WTC11 (cell line): ENCODE measurements at regions not wholly inside any gene's neighbourhood (a gene's known extent, or its start where the extent isn't known, plus 50 kb on each side); places are given as distances from the start of the nearest gene placed in this dataset.

Experiments used
- ATAC-seq: fragments of 200-7000 bp; cut with Tn5 transposase; 2 replicates; pipeline ENCODE4 v1.10.0; 2021; ENCODE audit warnings: mild to moderate bottlenecking, moderate library complexity
- CTCF ChIA-PET: fragments of 300-600 bp; sonication (Branson Sonifier 250); formaldehyde crosslinking; loops from one replicate; lab custom pipeline; 2021; ENCODE audit warnings: antibody characterized with exemption; lab: Charles Lee
- POLR2A ChIA-PET: fragments of 350-600 bp; sonication (Branson Sonifier 250); formaldehyde crosslinking; loops from one replicate; lab custom pipeline; 2021; ENCODE audit warnings: antibody characterized with exemption; lab: Charles Lee
- DNase-seq: peaks from one replicate; pipeline ENCODE4 v3.0.0; 2021; ENCODE audit warnings: low spot score
- H3K27ac Mint-ChIP-seq: 2 replicates; pipeline ENCODE4 v1.8.0; 2021; ENCODE audit warnings: mixed read lengths
- H3K27me3 Mint-ChIP-seq: 2 replicates; pipeline ENCODE4 v1.8.0; 2021; ENCODE audit warnings: low read depth, mild to moderate bottlenecking, moderate library complexity, mixed read lengths
- H3K36me3 Mint-ChIP-seq: 2 replicates; pipeline ENCODE4 v1.8.0; 2021; ENCODE audit warnings: mixed read lengths
- H3K4me1 Mint-ChIP-seq: 2 replicates; pipeline ENCODE4 v1.8.0; 2022; ENCODE audit warnings: mixed read lengths
- H3K4me3 Mint-ChIP-seq: 2 replicates; pipeline ENCODE4 v1.8.0; 2021; ENCODE audit warnings: mild to moderate bottlenecking, moderate library complexity, mixed read lengths
- H3K9me3 Mint-ChIP-seq: 2 replicates; pipeline ENCODE4 v1.8.0; 2021; ENCODE audit warnings: mixed read lengths
- EMX1 ChIP-seq: fragments of 250-450 bp; sonication (Bioruptor Pico); IDR thresholded peaks from 2 replicates; pipeline ENCODE4 v1.8.0; 2021; ENCODE audit warnings: mild to moderate bottlenecking
- KAT7 ChIP-seq: sonication (generic); formaldehyde crosslinking; IDR thresholded peaks from 2 replicates; pipeline ENCODE4 v1.8.1; 2023; ENCODE audit warnings: missing genetic modification reagents, mild to moderate bottlenecking, borderline replicate concordance
- MYBL2 ChIP-seq: sonication (generic); formaldehyde crosslinking; IDR thresholded peaks from 2 replicates; pipeline ENCODE4 v1.8.1; 2023; ENCODE audit warnings: mild to moderate bottlenecking, moderate library complexity, missing genetic modification reagents
- NFYB ChIP-seq: sonication (generic); formaldehyde crosslinking; conservative IDR thresholded peaks from 2 replicates; pipeline ENCODE4 v1.8.0; 2022; ENCODE audit warnings: low read depth, missing genetic modification reagents
- NR2C2 ChIP-seq: sonication (generic); formaldehyde crosslinking; IDR thresholded peaks from 2 replicates; pipeline ENCODE4 v1.8.0; 2022; ENCODE audit warnings: mild to moderate bottlenecking, missing genetic modification reagents
- SOX15 ChIP-seq: fragments of 250-450 bp; sonication (Bioruptor Pico); IDR thresholded peaks from 2 replicates; pipeline ENCODE4 v1.9.0; 2021; ENCODE audit warnings: mild to moderate bottlenecking
- ZBTB21 ChIP-seq: sonication (generic); formaldehyde crosslinking; IDR thresholded peaks from 2 replicates; pipeline ENCODE4 v1.8.1; 2023; ENCODE audit warnings: mild to moderate bottlenecking, missing genetic modification reagents, borderline replicate concordance
- ZNF423 ChIP-seq: fragments of 250-450 bp; sonication (Bioruptor Pico); IDR thresholded peaks from 2 replicates; pipeline ENCODE4 v2.1.2; 2022; ENCODE audit warnings: mild to moderate bottlenecking, moderate library complexity
- ZNF671 ChIP-seq: fragments of 250-450 bp; sonication (Bioruptor Pico); IDR thresholded peaks from 2 replicates; pipeline ENCODE4 v1.8.0; 2021; ENCODE audit warnings: mild to moderate bottlenecking
- TF ChIP-seq, protein P1 (sequence below): sonication (generic); formaldehyde crosslinking; IDR thresholded peaks from 2 replicates; pipeline ENCODE4 v1.8.0; 2023; ENCODE audit warnings: mild to moderate bottlenecking, missing genetic modification reagents
- TF ChIP-seq, protein P2 (sequence below): fragments of 250-450 bp; sonication (Bioruptor Pico); IDR thresholded peaks from 2 replicates; pipeline ENCODE4 v2.1.2; 2022; ENCODE audit warnings: mild to moderate bottlenecking, moderate library complexity
- TF ChIP-seq, protein P3 (sequence below): sonication (generic); formaldehyde crosslinking; IDR thresholded peaks from 2 replicates; pipeline ENCODE4 v1.8.1; 2022; ENCODE audit warnings: mild to moderate bottlenecking, moderate library complexity, missing genetic modification reagents
- TF ChIP-seq, protein P4 (sequence below): sonication (generic); formaldehyde crosslinking; IDR thresholded peaks from 2 replicates; pipeline ENCODE4 v1.8.0; 2022; ENCODE audit warnings: mild to moderate bottlenecking, missing genetic modification reagents
- TF ChIP-seq, protein P5 (sequence below): fragments of 200-600 bp; IDR thresholded peaks from 2 replicates; pipeline ENCODE4 v1.8.0; 2022; ENCODE audit warnings: antibody characterized with exemption
- TF ChIP-seq, protein P6 (sequence below): sonication (generic); formaldehyde crosslinking; IDR thresholded peaks from 2 replicates; pipeline ENCODE4 v1.8.1; 2023; ENCODE audit warnings: mild to moderate bottlenecking, missing genetic modification reagents, moderate library complexity
- TF ChIP-seq, protein P7 (sequence below): sonication (generic); formaldehyde crosslinking; IDR thresholded peaks from 2 replicates; pipeline ENCODE4 v1.8.0; 2023; ENCODE audit warnings: missing genetic modification reagents, mild to moderate bottlenecking, borderline replicate concordance
- TF ChIP-seq, protein P8 (sequence below): sonication (generic); formaldehyde crosslinking; conservative IDR thresholded peaks from 2 replicates; pipeline ENCODE4 v1.8.1; 2023; ENCODE audit warnings: mild to moderate bottlenecking, low read depth, missing genetic modification reagents, moderate library complexity
- TF ChIP-seq, protein P9 (sequence below): sonication (generic); formaldehyde crosslinking; IDR thresholded peaks from 2 replicates; pipeline ENCODE4 v1.8.1; 2022; ENCODE audit warnings: missing genetic modification reagents, borderline replicate concordance

DNA sequence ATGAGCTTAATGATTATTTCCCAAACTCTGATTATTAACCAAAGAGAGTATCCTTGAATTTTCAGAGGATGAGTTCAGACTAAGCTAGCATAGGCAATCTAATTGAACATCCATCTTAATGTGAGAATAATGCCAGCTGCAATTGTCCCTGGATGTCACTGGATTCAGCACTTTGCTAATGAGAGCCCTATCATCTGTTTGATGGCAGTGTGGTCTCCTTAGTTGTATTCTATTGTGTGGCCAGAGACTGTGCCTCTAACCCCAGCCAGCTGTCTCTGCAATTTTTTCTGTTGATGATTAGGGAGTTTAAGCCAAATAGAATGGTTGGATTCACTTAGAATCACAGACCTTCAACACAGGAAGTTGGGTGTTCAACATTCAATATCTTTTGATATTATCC lies 1249.5 kb downstream of the FAM181B start (continued):
- TF ChIP-seq, protein P1, sequence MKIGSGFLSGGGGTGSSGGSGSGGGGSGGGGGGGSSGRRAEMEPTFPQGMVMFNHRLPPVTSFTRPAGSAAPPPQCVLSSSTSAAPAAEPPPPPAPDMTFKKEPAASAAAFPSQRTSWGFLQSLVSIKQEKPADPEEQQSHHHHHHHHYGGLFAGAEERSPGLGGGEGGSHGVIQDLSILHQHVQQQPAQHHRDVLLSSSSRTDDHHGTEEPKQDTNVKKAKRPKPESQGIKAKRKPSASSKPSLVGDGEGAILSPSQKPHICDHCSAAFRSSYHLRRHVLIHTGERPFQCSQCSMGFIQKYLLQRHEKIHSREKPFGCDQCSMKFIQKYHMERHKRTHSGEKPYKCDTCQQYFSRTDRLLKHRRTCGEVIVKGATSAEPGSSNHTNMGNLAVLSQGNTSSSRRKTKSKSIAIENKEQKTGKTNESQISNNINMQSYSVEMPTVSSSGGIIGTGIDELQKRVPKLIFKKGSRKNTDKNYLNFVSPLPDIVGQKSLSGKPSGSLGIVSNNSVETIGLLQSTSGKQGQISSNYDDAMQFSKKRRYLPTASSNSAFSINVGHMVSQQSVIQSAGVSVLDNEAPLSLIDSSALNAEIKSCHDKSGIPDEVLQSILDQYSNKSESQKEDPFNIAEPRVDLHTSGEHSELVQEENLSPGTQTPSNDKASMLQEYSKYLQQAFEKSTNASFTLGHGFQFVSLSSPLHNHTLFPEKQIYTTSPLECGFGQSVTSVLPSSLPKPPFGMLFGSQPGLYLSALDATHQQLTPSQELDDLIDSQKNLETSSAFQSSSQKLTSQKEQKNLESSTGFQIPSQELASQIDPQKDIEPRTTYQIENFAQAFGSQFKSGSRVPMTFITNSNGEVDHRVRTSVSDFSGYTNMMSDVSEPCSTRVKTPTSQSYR (CRISPR knock-in tag) = no peak
- no peak for TF ChIP-seq SOX15 (CRISPR knock-in tag)
- TF ChIP-seq, protein P2, sequence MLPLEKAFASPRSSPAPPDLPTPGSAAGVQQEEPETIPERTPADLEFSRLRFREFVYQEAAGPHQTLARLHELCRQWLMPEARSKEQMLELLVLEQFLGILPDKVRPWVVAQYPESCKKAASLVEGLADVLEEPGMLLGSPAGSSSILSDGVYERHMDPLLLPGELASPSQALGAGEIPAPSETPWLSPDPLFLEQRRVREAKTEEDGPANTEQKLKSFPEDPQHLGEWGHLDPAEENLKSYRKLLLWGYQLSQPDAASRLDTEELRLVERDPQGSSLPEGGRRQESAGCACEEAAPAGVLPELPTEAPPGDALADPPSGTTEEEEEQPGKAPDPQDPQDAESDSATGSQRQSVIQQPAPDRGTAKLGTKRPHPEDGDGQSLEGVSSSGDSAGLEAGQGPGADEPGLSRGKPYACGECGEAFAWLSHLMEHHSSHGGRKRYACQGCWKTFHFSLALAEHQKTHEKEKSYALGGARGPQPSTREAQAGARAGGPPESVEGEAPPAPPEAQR (CRISPR knock-in tag) = no peak
- TF ChIP-seq NFYB (CRISPR knock-in tag) = no peak
- no peak for TF ChIP-seq ZNF423
- no peak for TF ChIP-seq ZNF671 (CRISPR knock-in tag)
- TF ChIP-seq, protein P3, sequence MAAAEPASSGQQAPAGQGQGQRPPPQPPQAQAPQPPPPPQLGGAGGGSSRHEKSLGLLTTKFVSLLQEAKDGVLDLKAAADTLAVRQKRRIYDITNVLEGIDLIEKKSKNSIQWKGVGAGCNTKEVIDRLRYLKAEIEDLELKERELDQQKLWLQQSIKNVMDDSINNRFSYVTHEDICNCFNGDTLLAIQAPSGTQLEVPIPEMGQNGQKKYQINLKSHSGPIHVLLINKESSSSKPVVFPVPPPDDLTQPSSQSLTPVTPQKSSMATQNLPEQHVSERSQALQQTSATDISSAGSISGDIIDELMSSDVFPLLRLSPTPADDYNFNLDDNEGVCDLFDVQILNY (CRISPR knock-in tag) = no peak
- TF ChIP-seq, protein P4, sequence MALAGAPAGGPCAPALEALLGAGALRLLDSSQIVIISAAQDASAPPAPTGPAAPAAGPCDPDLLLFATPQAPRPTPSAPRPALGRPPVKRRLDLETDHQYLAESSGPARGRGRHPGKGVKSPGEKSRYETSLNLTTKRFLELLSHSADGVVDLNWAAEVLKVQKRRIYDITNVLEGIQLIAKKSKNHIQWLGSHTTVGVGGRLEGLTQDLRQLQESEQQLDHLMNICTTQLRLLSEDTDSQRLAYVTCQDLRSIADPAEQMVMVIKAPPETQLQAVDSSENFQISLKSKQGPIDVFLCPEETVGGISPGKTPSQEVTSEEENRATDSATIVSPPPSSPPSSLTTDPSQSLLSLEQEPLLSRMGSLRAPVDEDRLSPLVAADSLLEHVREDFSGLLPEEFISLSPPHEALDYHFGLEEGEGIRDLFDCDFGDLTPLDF (CRISPR knock-in tag) = no peak
- TF ChIP-seq ZBTB21 (CRISPR knock-in tag) = no peak
- TF ChIP-seq KAT7 (CRISPR knock-in tag) = no peak
- TF ChIP-seq, protein P5, sequence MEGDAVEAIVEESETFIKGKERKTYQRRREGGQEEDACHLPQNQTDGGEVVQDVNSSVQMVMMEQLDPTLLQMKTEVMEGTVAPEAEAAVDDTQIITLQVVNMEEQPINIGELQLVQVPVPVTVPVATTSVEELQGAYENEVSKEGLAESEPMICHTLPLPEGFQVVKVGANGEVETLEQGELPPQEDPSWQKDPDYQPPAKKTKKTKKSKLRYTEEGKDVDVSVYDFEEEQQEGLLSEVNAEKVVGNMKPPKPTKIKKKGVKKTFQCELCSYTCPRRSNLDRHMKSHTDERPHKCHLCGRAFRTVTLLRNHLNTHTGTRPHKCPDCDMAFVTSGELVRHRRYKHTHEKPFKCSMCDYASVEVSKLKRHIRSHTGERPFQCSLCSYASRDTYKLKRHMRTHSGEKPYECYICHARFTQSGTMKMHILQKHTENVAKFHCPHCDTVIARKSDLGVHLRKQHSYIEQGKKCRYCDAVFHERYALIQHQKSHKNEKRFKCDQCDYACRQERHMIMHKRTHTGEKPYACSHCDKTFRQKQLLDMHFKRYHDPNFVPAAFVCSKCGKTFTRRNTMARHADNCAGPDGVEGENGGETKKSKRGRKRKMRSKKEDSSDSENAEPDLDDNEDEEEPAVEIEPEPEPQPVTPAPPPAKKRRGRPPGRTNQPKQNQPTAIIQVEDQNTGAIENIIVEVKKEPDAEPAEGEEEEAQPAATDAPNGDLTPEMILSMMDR = no peak
- TF ChIP-seq, all 79 proteins: peak for 0

DNA sequence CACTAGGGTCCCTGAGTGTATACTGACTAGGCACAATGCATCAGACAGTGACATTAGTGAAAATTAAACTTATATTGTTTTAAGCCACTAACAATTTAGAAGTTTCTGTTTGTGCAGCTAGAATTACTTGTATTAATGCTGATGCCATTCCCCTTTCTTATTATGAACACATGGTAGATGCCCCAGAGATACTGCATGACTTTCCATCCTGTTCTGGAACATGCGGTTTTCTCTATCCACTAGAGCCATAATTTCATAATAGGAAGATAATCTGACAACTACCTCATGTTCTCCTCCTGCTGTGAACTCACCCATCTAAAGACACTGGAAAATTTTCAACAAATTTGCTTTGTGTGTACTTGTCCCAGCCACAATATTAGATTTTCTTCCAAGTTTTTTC lies 1256.4 kb downstream of the FAM181B start:
- no peak for DNase-seq
- H3K4me3 Mint-ChIP-seq = no peak overlapping the region
- peaks cover 2% of the 10 kb centered on the region; the same call in 1 of the 2 replicates for H3K4me1 Mint-ChIP-seq
- CTCF ChIA-PET = no interaction called here
- H3K36me3 Mint-ChIP-seq = no peaks in the 10 kb centered on the region
- no peaks in the 10 kb centered on the region for H3K27me3 Mint-ChIP-seq
- H3K27ac Mint-ChIP-seq = no peak overlapping the region
- POLR2A ChIA-PET = no interaction called here
- ATAC-seq = no peak
- H3K9me3 Mint-ChIP-seq = no peaks in the 10 kb centered on the region
- TF ChIP-seq MYBL2 = no peak
- TF ChIP-seq NR2C2 (CRISPR knock-in tag) = no peak
- TF ChIP-seq, protein P6, sequence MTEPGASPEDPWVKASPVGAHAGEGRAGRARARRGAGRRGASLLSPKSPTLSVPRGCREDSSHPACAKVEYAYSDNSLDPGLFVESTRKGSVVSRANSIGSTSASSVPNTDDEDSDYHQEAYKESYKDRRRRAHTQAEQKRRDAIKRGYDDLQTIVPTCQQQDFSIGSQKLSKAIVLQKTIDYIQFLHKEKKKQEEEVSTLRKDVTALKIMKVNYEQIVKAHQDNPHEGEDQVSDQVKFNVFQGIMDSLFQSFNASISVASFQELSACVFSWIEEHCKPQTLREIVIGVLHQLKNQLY (CRISPR knock-in tag) = no peak
- TF ChIP-seq, protein P7, sequence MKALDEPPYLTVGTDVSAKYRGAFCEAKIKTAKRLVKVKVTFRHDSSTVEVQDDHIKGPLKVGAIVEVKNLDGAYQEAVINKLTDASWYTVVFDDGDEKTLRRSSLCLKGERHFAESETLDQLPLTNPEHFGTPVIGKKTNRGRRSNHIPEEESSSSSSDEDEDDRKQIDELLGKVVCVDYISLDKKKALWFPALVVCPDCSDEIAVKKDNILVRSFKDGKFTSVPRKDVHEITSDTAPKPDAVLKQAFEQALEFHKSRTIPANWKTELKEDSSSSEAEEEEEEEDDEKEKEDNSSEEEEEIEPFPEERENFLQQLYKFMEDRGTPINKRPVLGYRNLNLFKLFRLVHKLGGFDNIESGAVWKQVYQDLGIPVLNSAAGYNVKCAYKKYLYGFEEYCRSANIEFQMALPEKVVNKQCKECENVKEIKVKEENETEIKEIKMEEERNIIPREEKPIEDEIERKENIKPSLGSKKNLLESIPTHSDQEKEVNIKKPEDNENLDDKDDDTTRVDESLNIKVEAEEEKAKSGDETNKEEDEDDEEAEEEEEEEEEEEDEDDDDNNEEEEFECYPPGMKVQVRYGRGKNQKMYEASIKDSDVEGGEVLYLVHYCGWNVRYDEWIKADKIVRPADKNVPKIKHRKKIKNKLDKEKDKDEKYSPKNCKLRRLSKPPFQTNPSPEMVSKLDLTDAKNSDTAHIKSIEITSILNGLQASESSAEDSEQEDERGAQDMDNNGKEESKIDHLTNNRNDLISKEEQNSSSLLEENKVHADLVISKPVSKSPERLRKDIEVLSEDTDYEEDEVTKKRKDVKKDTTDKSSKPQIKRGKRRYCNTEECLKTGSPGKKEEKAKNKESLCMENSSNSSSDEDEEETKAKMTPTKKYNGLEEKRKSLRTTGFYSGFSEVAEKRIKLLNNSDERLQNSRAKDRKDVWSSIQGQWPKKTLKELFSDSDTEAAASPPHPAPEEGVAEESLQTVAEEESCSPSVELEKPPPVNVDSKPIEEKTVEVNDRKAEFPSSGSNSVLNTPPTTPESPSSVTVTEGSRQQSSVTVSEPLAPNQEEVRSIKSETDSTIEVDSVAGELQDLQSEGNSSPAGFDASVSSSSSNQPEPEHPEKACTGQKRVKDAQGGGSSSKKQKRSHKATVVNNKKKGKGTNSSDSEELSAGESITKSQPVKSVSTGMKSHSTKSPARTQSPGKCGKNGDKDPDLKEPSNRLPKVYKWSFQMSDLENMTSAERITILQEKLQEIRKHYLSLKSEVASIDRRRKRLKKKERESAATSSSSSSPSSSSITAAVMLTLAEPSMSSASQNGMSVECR (CRISPR knock-in tag) = no peak
- TF ChIP-seq, protein P8, sequence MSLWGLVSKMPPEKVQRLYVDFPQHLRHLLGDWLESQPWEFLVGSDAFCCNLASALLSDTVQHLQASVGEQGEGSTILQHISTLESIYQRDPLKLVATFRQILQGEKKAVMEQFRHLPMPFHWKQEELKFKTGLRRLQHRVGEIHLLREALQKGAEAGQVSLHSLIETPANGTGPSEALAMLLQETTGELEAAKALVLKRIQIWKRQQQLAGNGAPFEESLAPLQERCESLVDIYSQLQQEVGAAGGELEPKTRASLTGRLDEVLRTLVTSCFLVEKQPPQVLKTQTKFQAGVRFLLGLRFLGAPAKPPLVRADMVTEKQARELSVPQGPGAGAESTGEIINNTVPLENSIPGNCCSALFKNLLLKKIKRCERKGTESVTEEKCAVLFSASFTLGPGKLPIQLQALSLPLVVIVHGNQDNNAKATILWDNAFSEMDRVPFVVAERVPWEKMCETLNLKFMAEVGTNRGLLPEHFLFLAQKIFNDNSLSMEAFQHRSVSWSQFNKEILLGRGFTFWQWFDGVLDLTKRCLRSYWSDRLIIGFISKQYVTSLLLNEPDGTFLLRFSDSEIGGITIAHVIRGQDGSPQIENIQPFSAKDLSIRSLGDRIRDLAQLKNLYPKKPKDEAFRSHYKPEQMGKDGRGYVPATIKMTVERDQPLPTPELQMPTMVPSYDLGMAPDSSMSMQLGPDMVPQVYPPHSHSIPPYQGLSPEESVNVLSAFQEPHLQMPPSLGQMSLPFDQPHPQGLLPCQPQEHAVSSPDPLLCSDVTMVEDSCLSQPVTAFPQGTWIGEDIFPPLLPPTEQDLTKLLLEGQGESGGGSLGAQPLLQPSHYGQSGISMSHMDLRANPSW (CRISPR knock-in tag) = no peak
- TF ChIP-seq, protein P9, sequence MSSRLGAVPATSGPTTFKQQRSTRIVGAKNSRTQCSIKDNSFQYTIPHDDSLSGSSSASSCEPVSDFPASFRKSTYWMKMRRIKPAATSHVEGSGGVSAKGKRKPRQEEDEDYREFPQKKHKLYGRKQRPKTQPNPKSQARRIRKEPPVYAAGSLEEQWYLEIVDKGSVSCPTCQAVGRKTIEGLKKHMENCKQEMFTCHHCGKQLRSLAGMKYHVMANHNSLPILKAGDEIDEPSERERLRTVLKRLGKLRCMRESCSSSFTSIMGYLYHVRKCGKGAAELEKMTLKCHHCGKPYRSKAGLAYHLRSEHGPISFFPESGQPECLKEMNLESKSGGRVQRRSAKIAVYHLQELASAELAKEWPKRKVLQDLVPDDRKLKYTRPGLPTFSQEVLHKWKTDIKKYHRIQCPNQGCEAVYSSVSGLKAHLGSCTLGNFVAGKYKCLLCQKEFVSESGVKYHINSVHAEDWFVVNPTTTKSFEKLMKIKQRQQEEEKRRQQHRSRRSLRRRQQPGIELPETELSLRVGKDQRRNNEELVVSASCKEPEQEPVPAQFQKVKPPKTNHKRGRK = no peak
- TF ChIP-seq EMX1 (CRISPR knock-in tag) = no peak
